ENCODE measurements at regions not wholly inside any gene's neighbourhood (a gene's known extent, or its start where the extent isn't known, plus 50 kb on each side); places are given as distances from the start of the nearest gene placed in this dataset.
A peak's percentile ranks its signal among the peaks of the same experiment; 100 is the strongest.
"Not testable (repeated sequence)": the region's sequence is repeated elsewhere in the genome, so short reads cannot be mapped to it uniquely, and the experiment has no call there.

GRCh38 chr13:111413407-111414187 is 93.2 kb downstream of the TEX29 start:
- DNase-seq, result no peak

- no peak for DNase-seq
These were observed 93.9 kb downstream of the TEX29 start for GRCh38 chr13:111414341-111414740.

- DNase-seq, result peak in 2 of 3 experiments; percentile 13 to 60
These were observed 94.8 kb downstream of the TEX29 start for GRCh38 chr13:111415246-111415645.

- no peak for DNase-seq
These were observed 95.3 kb downstream of the TEX29 start for GRCh38 chr13:111415765-111416164.

DNA sequence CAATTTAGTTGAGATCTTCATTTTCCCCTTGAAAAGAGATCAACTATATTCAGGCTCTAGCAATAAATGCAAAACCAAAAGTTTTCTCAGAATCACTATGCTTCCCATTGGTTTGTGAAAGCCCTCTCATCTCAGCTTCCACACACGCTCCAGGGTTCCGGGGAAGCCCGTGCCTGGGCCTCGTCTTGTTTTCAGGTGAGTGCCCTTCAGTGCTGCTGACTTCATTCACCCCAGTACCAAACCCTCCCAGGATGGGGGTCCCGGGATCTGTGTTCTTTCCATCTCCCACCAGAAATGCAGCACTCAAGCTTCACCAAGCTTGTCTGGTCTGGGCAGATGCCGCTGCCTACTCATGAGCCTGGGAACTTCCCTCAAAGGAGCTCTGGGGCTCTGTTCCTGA is 97.7 kb downstream of the TEX29 start:
- no peak for DNase-seq

- no peak for DNase-seq
These were observed 99.9 kb downstream of the TEX29 start for GRCh38 chr13:111420113-111420876.

DNA sequence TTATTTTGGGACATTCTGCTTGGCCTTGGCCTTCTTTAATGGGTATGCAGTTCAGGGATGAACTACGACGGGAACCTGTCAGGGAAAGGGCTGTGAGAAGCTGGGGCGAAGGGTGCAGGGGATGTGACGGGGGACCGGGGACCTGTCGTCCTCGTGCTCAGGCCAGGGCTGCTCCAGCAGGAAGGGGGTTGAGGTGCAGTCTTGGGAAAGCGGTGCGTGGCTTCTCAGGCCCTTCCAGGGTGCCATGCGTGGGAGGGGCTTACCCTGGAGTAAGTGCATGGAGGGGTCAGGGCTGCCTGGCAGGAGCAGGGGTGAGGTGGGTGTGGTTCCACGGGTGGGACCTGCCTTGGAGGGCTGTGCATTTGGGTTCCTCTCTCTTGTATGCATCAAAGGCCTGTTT is 100.8 kb downstream of the TEX29 start:
- no peak for DNase-seq

GRCh38 chr13:111422348-111422747 is 101.9 kb downstream of the TEX29 start:
- DNase-seq, result peak in 1 of 3 experiments; percentile 15

DNA sequence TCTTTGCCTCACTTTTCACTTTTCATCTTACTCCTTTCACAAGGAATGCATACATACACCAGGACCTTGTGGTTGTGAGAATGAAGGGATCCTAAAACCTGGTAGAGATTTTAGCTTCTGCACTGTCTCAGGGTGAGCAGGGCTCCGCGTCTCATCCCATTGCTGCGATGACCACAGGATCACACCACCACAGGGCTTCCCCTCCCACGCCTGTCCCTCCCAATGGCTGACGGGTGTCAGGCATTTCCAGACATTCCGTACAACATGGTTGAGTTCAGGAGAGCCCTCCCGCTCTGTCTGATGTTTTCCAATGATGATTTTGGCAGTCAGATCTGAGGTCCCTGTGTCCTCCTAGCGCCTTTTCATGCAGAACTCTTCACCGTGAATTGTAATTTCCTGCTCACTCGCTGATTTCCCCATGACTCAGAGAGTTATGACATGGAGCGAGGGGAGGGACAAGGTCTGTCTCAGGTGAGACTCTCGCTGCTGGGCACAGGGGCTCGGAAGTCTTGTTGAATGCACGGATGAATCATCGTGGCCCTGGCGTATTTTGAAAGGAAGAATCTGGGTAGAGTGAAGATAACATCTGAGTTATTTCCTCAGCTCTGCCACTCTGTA is 102.8 kb downstream of the TEX29 start:
- no peak for DNase-seq

- DNase-seq, result no peak
These were observed 103.7 kb downstream of the TEX29 start for GRCh38 chr13:111424134-111424533.

DNA sequence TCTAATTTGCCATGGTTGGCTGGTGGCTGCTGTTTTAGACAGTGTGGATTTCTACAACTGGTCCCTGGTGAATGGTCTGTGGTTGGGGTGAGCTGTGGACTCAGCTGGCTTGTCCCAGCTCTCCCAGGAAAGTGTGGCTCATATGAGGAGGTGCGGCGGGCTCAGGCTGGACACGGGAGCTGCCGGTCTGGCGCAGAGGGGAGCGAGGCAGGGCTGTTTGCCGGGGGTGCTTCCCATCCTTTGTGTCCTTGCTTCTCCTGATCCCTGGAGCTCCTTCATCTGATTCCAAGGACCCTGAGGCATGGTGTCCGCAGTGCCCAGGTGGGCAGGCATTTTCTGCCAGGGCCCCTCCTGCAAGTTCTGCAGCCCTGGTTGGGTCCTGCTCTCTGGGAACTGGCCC is 104.9 kb downstream of the TEX29 start:
- DNase-seq, result no peak

- peak; percentile 38 to 61 (median 59) for DNase-seq
These were observed 108.7 kb downstream of the TEX29 start for GRCh38 chr13:111429064-111429558.

- peak; percentile 49 to 94 (median 81) for DNase-seq
These were observed 110.8 kb downstream of the TEX29 start for GRCh38 chr13:111431206-111431605.

DNA sequence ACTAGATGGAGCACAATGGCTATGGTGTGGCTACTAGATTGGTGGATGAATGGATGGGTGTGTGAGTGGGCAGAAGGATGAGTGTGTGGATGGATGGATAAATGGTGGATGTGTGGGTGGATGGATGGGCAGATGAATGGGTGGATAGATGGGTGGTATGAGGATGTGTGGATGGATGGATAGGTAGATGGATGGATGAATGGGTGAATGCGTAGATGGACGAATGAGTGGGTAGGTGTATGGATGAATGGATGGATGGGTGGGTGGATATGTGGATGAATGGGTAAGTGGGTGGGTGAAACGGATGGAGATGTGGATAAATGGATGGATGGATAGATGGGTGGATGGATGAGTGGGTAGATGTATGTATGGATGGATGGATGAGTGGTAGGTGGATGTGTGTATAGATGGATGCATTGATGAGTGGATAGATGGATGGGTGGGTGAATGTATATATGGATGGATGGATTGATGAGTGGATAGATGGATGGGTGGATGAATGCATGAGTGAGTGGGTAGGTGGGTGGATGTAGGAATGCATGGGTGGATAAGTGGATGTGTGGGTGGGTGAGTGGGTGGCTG is 114.2 kb downstream of the TEX29 start:
- DNase-seq, result no peak

- no peak for DNase-seq
These were observed 116.0 kb downstream of the TEX29 start for GRCh38 chr13:111436446-111436845.

- no peak for DNase-seq
These were observed 117.0 kb downstream of the TEX29 start for GRCh38 chr13:111437417-111437816.

DNA sequence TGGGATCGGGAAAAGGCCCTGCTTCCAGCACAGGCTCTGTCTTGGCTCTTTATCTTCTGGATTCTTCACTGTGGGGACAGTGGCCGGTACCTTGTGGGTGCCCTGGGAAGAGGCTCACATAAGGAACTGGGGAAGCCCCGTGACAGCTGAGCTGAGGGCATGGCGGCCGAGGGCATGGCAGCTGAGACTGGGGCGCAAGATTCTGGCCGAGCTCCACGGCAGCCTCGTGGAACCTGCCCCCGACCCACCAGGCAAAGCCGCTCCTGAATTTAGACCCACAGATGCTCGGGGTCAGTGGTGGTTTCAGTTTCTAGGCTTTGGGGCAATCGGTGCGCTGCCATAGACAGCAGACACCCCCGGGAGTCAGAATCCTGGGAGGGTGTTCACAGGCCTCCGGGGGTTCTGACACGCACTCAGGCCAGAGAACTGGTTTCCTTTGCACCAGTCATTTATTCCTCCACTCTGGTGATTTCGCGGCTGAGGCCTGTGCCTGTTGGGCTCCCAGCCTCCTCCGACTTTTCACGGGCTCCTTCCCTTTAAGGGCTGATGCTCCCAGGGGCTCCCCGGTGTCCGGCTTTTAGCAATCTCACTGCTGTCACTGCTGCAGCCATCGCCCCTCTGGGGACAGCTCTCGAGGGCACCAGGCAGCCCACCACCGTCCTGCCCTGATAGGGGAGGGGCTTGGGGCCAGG is 117.6 kb downstream of the TEX29 start:
- no peak for DNase-seq

- not testable (repeated sequence) for DNase-seq
These were observed 120.0 kb downstream of the TEX29 start for GRCh38 chr13:111440492-111440891.

DNA sequence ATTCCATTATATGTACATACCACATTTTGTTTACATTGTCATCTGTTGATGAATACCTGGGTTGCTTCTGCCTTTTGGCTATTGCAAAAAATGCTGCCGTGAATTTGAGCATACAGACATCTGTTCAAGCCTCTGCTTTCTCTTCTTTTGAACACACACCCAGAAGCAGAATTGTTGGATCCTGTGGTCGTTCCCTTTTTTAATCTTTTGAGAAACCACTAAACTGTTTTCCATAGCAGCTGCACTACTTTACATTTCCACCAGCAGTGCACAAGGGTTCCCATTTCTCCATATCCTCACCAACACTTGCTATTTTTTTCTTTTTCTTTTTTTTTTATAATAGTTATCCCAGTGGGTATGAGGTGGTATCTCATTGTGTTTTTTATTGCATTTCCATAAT is 123.5 kb downstream of the TEX29 start:
- no peak for DNase-seq

DNA sequence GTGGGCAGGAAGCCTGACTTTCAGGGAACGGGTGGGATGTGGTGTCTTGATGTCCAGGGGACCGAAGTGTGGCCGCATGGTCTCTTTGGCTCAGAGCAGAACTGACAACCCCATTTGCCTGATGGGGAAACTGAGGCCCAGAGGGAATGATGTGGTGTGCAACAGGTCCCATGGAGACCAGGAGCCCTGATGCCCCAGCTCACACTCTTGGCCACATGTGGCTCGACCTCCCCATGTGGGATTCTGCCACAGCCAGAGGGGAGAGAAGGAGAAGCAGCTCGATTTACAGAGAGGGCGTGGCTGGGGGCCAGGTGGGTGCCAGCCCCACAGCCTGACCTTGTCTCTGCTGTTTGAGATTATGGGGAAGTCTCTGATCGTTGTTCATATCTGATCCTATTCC is 128.1 kb downstream of the TEX29 start:
- no peak for DNase-seq

GRCh38 chr13:111449041-111449440 is 128.6 kb downstream of the TEX29 start:
- no peak for DNase-seq

- no peak for DNase-seq
These were observed 131.0 kb downstream of the TEX29 start for GRCh38 chr13:111451402-111451801.

Data from NCI-H1417 (cell line).